ENCODE measurements at regions not wholly inside any gene's neighbourhood (a gene's known extent, or its start where the extent isn't known, plus 50 kb on each side); places are given as distances from the start of the nearest gene placed in this dataset.

- no peak for TF ChIP-seq CTCF (IDR thresholded peaks at IDR 0.05)
- Mint-ChIP-seq H3K4me1 (ENCODE audit: unreplicated experiment) (no peaks in the 10 kb centered on the region), H3K9me3 (ENCODE audit: unreplicated experiment) (no peaks in the 10 kb centered on the region), H3K27ac (ENCODE audit: unreplicated experiment) (no peak overlapping the region), H3K36me3 (ENCODE audit: unreplicated experiment) (no peaks in the 10 kb centered on the region), H3K4me3 (ENCODE audit: unreplicated experiment) (no peak overlapping the region), H3K27me3 (ENCODE audit: unreplicated experiment) (peaks cover 40% of the 10 kb centered on the region)
- no peak for DNase-seq (ENCODE audit: extremely low spot score, unreplicated experiment)
These were observed 52.6 kb upstream of the TOP3B start for GRCh38 chr22:22035203-22035602.

GRCh38 chr22:22034469-22035132 lies 52.0 kb upstream of the TOP3B start:
- Mint-ChIP-seq H3K27me3 (ENCODE audit: unreplicated experiment) (peaks cover 34% of the 10 kb centered on the region), H3K4me3 (ENCODE audit: unreplicated experiment) (no peak overlapping the region), H3K9me3 (ENCODE audit: unreplicated experiment) (no peaks in the 10 kb centered on the region), H3K36me3 (ENCODE audit: unreplicated experiment) (no peaks in the 10 kb centered on the region), H3K27ac (ENCODE audit: unreplicated experiment) (no peak overlapping the region), H3K4me1 (ENCODE audit: unreplicated experiment) (no peaks in the 10 kb centered on the region)
- no peak for DNase-seq (ENCODE audit: extremely low spot score, unreplicated experiment)
- no peak for TF ChIP-seq CTCF (IDR thresholded peaks at IDR 0.05)

GRCh38 chr22:22033803-22034468 lies 51.3 kb upstream of the TOP3B start:
- Mint-ChIP-seq H3K36me3 (ENCODE audit: unreplicated experiment) (no peaks in the 10 kb centered on the region), H3K4me3 (ENCODE audit: unreplicated experiment) (no peak overlapping the region), H3K27me3 (ENCODE audit: unreplicated experiment) (peaks cover 30% of the 10 kb centered on the region), H3K4me1 (ENCODE audit: unreplicated experiment) (no peaks in the 10 kb centered on the region), H3K27ac (ENCODE audit: unreplicated experiment) (no peak overlapping the region), H3K9me3 (ENCODE audit: unreplicated experiment) (no peaks in the 10 kb centered on the region)
- TF ChIP-seq CTCF (IDR thresholded peaks at IDR 0.05): no peak
- DNase-seq (ENCODE audit: extremely low spot score, unreplicated experiment): no peak

GRCh38 chr22:22032906-22033802 lies 50.6 kb upstream of the TOP3B start:
- H3K27ac Mint-ChIP-seq (ENCODE audit: unreplicated experiment): no peak overlapping the region
- no peak for TF ChIP-seq CTCF (IDR thresholded peaks at IDR 0.05)
- H3K4me3 Mint-ChIP-seq (ENCODE audit: unreplicated experiment): no peak overlapping the region
- peaks cover 30% of the 10 kb centered on the region for H3K27me3 Mint-ChIP-seq (ENCODE audit: unreplicated experiment)
- H3K4me1 Mint-ChIP-seq (ENCODE audit: unreplicated experiment): no peaks in the 10 kb centered on the region
- no peaks in the 10 kb centered on the region for H3K36me3 Mint-ChIP-seq (ENCODE audit: unreplicated experiment)
- no peaks in the 10 kb centered on the region for H3K9me3 Mint-ChIP-seq (ENCODE audit: unreplicated experiment)
- no peak for DNase-seq (ENCODE audit: extremely low spot score, unreplicated experiment)

Measured in osteocyte (in vitro differentiated cells).